Fibroblast of villous mesenchyme (primary cell): ENCODE measurements at regions not wholly inside any gene's neighbourhood (a gene's known extent, or its start where the extent isn't known, plus 50 kb on each side); places are given as distances from the start of the nearest gene placed in this dataset.

Experiments
- DNase-seq: peaks from one replicate; pipeline ENCODE4 v3.0.0-alpha.2; 2010; ENCODE audit warnings: low read depth
- H3K4me3 ChIP-seq: 2 replicates; pipeline ENCODE4 v1.5.1; 2011; ENCODE audit warnings: low read depth, mild to moderate bottlenecking, low read length
- CTCF ChIP-seq: IDR thresholded peaks from 2 replicates; pipeline ENCODE4 v1.5.1; 2012; ENCODE audit warnings: low read depth, mild to moderate bottlenecking, low read length; ENCODE audit not compliant: insufficient read depth

- peak; percentile 59 for DNase-seq
- no peak for TF ChIP-seq CTCF
- no peak overlapping the region for H3K4me3 ChIP-seq
Measured at GRCh38 chr9:87309236-87309635, 188.4 kb upstream of the DAPK1 start.

- TF ChIP-seq CTCF: no peak
Measured at GRCh38 chr9:87310827-87311523, 186.7 kb upstream of the DAPK1 start.

GRCh38 chr9:87319656-87320055 is 178.0 kb upstream of the DAPK1 start:
- no peak overlapping the region for H3K4me3 ChIP-seq
- no peak for DNase-seq
- TF ChIP-seq CTCF: no peak

More at GRCh38 chr9:87310827-87311523, 186.7 kb upstream of the DAPK1 start:
- DNase-seq: no peak
- H3K4me3 ChIP-seq: no peak overlapping the region

- no peak for TF ChIP-seq CTCF
- no peak for DNase-seq
- H3K4me3 ChIP-seq: no peak overlapping the region
Measured at GRCh38 chr9:87320146-87320884, 177.4 kb upstream of the DAPK1 start.

GRCh38 chr9:87322840-87323635 is 174.6 kb upstream of the DAPK1 start:
- peak; percentile 58 for DNase-seq
- no peak for TF ChIP-seq CTCF
- no peak overlapping the region for H3K4me3 ChIP-seq

- DNase-seq: no peak
- TF ChIP-seq CTCF: no peak
- no peak overlapping the region for H3K4me3 ChIP-seq
Measured at GRCh38 chr9:87323928-87324327, 173.7 kb upstream of the DAPK1 start.
